ENCODE measurements at regions not wholly inside any gene's neighbourhood (a gene's known extent, or its start where the extent isn't known, plus 50 kb on each side); places are given as distances from the start of the nearest gene placed in this dataset.

DNA sequence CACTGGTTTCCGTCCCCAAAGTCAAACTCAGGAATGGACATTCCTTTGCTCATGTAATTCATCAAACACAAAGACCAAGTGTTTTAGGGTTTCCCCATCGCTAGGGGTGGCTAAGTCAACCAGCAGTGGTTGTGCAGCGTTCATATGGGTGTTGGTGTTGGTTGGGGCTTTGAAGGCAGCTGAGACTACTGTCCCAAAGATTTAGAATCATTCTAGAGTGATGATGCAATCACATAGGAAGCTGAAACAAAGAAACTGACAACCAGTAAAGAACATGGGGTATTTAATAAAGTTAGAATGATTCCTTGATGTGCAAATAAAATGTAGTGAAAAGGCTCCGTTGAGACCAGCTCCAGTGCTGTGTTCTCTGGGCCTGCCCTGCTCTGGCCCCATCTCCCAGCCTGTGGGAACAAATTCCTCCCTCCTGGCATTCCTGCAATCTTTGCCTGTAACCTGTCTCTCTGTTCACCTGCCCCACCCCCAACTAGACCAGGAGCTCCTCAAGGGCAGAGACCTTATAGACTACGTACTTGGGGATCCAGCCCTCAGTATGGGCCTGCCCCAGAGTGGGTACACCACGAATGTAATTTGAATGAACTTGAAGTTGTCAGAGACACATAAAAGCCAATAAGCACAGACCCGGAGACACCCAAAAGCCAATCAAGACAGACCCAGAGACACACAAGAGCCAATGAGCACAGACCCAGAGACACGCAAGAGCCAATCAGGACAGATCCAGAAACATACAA is 191.7 kb upstream of the TWIST2 start:
- no peak for DNase-seq

DNA sequence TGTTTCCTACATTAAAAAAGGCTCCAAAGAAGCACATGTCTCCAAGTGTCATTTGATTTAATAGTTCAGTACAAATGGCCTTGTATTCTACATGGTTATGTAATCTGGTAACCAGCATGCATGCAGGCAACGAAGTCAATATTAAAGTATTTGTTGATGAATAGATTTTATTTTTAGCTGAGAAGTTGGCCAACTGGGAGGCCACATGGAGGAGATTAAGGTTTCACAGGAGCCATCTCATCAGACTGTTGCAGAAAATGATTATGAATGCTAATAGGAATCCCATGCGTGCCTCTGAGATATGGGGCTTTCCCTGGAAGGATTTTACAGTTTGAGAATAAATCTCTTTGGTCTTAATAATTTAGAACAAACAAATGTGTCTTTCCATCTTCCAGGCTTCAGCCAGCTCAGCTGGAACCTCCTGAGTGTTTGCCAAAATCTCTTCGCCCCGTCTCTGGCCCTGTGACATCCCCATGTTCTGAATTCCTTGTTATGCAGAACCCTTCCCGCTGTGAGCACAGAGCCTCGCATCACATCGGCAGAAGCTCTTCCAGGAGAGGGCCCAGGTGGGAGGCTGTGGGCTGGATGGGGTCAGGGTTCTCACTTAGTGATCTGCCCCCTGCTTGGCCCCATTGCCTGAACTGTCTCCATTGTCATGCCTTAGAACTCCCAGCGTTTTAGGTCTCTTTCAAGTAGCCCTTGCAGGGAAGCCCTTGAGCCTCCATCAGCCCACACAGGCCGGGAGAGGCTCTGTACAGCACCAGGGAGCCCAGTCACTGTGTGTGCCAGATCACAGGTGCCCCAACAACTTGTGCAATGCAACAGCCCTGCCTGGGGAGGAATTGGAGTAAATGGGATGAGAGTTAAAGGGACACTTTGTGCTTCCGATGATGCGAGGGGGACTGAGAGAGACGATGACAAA is 190.5 kb upstream of the TWIST2 start:
- DNase-seq, result no peak

DNA sequence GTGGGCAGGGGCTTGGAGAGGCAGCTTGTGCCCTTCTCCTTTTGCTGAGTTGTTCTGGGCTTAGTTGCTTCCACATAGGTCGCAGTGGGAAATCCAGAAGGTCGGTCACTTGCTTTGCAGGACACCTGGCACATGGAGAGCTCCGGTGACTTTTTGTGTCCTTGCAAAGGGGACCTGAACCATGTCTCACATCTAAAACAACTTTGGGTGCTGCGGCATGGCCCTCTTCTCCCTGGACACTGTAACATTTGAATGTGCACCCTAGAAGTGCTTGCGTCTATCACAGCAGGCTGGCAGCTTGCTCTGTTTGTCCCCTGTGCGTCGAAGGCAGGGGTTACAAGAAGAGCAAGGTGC is 189.9 kb upstream of the TWIST2 start:
- no peak for DNase-seq

DNA sequence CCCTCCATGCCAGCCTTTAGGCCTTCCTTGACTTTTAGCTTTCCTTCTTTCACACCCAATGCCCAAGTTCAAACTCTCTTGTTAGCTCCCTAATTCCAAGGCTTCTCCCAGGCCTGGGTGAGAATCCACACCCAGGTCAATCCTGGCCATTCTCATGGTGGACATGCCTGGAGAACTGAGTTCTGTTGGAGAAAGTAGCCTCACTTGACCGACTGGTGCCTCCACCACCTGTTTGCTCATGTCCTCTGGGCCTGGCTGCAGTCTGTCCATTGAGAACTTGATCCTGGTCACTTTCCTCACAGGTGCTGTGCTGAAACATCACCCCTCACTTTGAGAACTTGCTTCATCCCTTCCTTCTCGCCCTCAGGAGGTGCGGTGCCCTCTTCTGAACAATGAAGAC is 189.1 kb upstream of the TWIST2 start:
- DNase-seq, result no peak

DNA sequence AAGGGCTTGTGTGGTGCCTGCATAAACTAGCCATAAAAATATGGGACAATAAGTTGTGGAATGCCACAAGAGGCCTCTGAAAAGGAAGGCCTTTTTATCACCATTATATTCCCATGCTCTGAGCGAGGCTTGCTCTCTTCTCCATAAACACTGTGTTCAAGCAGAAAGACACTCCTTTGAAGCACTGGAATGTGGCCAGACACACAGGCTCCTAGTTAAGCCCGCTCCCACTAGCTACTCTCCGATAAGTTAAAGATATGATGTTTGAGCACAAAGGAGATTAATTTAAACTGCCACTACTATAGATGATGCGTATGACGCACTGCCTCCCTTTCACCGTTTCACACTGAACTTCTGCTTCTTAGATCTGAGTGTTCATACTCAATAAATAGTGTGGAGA is 188.7 kb upstream of the TWIST2 start:
- no peak for DNase-seq

DNA sequence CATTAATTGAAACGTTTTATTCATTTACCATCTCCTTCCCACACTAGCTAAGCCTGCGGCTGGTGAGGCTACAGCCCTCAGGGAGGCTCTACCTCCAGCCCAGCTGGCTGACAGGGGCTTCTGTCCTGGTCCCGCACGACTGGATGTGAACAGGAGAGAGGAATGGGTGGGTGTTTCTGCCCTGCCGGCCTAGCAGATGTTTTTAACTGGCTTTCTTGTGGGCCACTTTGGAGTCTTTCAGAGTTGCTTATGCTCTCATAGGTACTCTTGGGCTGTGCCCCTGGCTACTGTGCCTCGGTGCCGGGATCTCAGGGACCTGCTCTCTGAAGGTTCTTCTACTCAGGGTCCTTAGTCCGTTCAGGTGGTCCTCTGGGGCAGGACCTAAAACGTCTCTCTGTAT is 184.3 kb upstream of the TWIST2 start:
- no peak for DNase-seq

DNA sequence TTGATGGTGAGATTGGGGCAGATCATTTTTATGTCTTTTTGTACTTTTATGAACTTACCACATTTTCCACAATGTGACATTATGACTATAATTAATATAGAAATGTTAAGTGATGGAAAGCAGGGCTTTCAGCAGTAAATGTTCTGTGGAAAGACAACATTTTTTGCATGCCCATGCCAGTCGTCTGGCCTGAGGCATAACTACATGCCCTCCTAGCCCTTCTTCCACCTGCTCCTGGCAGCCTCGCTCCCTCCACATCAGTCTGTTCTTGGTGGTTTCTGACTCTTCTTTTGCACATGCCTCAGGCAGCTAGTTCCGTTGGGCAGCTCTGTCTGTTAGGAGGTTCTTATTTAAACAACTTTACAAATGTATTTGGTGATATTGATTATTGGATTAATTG is 182.0 kb upstream of the TWIST2 start:
- DNase-seq, result no peak

DNA sequence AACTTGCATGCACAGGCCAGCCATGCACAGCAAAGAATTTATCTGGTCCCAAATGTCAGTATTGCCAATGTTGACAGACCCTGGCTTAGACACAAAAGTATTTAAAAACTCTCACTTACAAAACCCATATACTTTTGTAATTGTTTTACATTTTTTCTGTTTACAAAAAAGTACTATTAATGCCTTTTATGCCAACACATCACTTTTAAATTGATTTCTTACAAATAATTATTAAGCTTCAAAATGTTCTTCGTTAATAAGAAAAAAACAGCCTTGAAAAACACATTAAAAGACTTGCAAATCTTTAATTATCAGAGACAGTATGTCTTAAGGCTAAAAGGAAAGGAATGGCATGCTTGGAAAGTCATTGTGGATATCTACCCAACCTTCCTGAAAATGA is 181.3 kb upstream of the TWIST2 start:
- DNase-seq, result no peak

DNA sequence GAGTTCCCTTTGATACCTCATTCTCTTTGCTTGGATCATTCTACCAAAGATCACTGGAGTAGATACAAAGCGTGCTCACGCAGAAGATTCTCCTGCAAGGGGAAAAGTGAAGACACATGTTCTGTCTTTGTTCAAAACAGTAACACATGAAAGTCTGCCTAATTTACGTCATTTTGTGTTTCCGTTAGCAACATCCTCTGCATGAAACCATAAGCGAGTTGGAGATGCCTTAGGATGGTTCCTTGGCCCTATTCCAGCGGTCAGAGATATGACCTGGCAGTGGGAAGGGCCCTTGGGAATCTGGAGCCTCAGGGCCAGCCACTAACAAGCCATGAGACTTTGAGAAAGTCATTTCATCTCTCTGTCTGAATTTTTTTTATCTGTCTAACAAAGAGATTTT is 180.9 kb upstream of the TWIST2 start:
- no peak for DNase-seq

DNA sequence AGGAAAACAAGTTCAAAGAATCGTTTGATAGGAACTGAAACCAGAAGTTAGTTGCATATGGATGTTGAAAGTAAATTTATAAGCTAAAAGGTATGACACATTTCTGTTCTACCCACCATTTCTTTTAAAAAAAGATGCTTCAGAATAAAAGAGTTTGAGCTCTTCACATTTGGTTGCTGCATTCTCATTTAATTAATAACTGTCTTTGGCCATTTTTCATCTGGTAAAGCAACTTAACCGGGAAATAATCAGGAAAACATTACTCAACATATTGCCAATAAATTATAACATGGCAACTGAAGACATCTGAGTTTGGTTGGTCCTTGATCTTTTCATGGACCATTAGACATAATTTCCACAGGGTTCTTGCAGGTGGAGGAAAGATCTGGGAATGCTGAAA is 180.2 kb upstream of the TWIST2 start:
- no peak for DNase-seq

GRCh38 chr2:238668426-238668825 is 179.5 kb upstream of the TWIST2 start:
- no peak for DNase-seq

- DNase-seq, result no peak
Observed at GRCh38 chr2:238669046-238669445, 178.8 kb upstream of the TWIST2 start.

DNA sequence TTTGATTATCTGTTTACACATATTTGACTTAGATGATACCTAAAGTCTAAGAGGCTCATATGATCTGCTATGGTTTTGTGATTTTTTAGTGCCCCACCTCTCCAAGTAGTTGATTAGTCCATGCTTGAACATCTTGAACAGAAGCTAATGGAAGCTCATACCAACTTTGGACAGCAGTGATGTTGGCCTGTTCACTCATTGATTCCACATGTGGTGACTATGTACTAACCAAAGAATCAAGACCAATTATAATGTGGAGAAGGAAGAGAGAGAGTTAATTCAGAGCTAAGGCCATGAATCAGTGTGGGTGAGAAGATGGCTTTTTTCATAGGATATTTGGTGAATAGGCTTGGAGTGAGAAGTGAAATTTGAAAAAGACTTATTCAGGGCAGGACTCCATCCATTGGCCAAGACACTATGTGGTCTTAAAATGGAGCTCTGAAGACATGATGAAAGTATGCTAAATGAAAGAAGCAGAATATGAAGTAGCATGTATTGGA is 178.3 kb upstream of the TWIST2 start:
- no peak for DNase-seq

DNA sequence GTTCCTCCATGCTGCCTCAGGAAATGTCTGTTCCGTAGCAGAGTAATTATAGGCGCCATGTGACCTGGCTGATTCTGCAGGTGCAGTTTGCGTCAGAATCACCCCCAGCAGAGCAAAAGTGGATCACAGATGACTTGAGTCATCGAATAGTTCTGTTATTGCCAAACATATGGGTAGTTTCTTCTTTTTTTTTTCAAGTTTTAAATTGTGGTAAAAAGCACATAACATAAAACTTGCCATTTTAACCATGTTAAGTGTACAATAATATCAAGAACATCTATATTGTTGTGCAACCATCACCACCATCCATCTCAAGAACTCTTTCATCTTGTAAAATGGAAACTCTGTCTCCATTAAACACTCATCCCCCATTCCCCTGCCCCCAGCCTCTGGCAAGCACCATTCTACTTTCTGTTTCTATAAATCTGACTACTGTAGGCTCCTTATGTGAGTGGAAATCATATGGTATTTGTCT is 177.7 kb upstream of the TWIST2 start:
- no peak for DNase-seq

DNA sequence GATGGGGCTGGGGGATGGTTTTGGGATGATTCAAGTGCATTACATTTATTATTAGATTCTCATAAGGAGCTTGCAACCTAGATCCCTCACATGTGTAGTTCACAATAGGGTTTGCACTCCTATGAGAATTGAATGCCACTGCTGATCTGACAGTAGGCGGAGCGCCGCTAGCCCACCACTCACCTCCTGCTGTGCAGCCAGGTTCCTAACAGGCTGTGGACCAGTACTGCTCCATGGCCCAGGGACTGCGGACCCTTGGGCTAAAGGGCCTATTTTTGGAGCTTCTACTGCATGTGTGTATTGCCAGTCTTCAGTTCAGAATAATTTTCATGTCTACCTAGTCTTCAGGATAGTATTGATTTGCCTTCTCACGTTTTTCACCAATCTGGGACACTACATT is 165.3 kb upstream of the TWIST2 start:
- no peak for DNase-seq

GRCh38 chr2:238684362-238685326 is 163.2 kb upstream of the TWIST2 start:
- DNase-seq, result peak; percentile 82

DNA sequence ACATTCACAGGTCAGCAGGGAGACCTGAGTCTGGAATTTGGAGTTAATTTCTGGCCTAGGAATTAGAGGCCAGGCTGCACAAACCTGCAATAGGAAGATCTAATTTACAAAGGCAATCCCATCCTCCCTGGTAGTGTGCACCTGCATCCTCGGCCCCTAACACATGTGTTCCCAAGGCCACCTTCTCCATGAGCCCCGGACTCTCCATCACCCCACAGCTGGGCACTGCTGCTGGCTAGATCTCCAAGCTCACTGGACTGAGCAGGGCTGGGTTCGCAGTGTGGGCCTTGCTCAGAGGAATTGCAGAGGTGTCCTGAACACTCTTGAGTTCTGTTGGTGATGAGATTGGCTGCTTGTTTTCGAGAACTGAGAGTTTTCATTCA is 162.6 kb upstream of the TWIST2 start:
- no peak for DNase-seq

DNA sequence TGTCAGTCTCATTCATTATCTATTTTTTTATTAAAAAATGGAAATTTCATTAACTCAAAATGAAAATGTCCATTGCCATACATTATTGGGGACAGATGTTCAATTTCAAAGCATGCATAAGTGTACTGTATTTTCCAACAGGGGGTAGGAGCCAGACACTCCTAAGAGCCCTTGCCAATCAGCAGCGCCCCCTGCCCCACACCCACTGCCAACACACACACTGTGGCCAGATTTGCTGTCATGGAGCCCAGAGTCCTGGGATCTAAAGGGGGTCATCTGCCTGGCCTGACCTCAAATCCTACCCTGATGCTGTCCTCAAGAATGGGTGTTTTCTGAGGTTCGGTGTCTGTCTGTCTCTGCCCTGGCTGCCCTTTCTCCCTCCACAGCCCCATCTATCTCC is 162.2 kb upstream of the TWIST2 start:
- no peak for DNase-seq

- no peak for DNase-seq
Observed at GRCh38 chr2:238686223-238686622, 161.7 kb upstream of the TWIST2 start.

DNA sequence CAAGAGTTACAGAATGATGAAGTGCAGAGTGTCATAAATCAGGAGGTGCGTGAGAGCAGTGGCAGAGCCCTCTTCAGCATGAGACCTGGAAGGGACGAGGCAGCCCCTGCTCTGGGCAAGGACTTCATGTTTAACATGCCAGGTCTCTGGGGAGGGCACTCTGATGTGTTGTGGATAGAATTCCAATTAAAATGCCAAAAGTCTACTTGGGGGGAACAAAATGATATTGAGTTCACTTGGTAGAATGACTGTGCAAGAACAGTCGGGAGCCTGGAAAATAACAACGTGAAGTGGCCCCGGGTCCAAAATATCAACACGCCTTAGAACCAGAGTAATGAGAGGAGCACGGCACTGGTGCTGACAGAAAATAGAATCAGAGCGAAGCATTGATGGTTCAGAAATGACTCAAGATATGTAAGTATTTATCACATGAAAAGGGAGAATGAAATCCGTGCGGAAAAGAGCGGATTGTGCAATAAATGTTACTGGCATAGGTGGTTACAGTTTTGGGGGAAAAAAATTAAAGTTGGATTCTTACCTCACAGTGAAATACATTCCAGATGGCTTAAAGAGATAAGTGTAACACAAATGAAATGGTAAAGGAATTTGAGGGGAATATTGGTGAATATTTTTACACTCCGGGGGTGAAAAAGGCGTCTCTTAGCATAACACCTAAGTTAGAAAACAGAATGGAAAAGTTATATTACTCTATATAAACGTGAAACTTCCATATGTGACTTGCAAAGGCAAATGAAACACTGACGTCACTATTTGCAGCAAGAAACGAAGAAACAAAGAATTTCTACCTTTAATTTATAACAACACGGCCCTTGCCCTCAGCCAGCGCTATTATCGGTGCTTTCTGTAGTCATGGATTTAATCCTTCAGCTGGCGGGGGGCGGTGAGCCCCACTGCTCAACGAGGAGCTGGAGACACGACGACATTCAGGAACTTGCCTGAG is 159.4 kb upstream of the TWIST2 start:
- DNase-seq, result no peak

- DNase-seq, result no peak
Observed at GRCh38 chr2:238689331-238689730, 158.6 kb upstream of the TWIST2 start.
